Choroid plexus epithelial cell (primary cell): ENCODE measurements at regions not wholly inside any gene's neighbourhood (a gene's known extent, or its start where the extent isn't known, plus 50 kb on each side); places are given as distances from the start of the nearest gene placed in this dataset.

Experiments
- DNase-seq: peaks from one replicate; pipeline ENCODE4 v3.0.0-alpha.2; 2010; ENCODE audit warnings: low read depth
- H3K4me3 ChIP-seq: 2 replicates; pipeline ENCODE4 v1.5.1; 2011; ENCODE audit warnings: low read depth, mild to moderate bottlenecking, control low read depth, low read length, moderate library complexity
- TF ChIP-seq, protein P1 (sequence below): conservative IDR thresholded peaks from 2 replicates; pipeline ENCODE4 v1.5.1; 2011; ENCODE audit warnings: low read depth, mild to moderate bottlenecking, control low read depth, inconsistent platforms, low read length, moderate library complexity

- TF ChIP-seq, protein P1, sequence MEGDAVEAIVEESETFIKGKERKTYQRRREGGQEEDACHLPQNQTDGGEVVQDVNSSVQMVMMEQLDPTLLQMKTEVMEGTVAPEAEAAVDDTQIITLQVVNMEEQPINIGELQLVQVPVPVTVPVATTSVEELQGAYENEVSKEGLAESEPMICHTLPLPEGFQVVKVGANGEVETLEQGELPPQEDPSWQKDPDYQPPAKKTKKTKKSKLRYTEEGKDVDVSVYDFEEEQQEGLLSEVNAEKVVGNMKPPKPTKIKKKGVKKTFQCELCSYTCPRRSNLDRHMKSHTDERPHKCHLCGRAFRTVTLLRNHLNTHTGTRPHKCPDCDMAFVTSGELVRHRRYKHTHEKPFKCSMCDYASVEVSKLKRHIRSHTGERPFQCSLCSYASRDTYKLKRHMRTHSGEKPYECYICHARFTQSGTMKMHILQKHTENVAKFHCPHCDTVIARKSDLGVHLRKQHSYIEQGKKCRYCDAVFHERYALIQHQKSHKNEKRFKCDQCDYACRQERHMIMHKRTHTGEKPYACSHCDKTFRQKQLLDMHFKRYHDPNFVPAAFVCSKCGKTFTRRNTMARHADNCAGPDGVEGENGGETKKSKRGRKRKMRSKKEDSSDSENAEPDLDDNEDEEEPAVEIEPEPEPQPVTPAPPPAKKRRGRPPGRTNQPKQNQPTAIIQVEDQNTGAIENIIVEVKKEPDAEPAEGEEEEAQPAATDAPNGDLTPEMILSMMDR: no peak
- DNase-seq: no peak
- H3K4me3 ChIP-seq: no peak overlapping the region
These were observed 471.2 kb downstream of the GLRX3 start for GRCh38 chr10:130607366-130607765.

DNA sequence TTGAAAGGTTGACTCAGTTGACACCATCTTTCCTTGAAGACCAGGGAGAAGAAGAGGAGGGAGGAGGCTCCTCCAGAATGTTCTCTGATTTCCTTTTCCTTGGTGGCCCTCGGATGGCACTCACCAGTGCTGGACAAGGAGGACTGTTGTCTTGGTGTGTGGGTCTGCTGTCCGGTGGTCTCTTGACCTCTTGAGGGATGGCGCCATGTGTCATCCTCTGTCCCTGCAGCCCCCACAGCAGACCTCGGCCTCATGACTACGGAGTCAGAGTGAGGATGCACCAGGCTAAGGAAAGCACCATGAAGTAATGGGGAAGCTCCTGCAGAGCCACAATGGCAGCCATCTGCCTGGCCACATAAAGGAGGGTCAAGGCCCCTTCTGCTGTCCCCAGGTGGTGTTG, 475.0 kb downstream of the GLRX3 start:
- TF ChIP-seq, protein P1: no peak

GRCh38 chr10:130615457-130615856, 479.3 kb downstream of the GLRX3 start:
- TF ChIP-seq, protein P1: no peak
- no peak overlapping the region for H3K4me3 ChIP-seq
- DNase-seq: no peak

More for the DNA sequence above, 475.0 kb downstream of the GLRX3 start:
- DNase-seq: no peak
- no peak overlapping the region for H3K4me3 ChIP-seq

- no peak for DNase-seq
- TF ChIP-seq, protein P1: no peak
- no peak overlapping the region for H3K4me3 ChIP-seq
These were observed 481.8 kb downstream of the GLRX3 start for GRCh38 chr10:130617985-130618384.

DNA sequence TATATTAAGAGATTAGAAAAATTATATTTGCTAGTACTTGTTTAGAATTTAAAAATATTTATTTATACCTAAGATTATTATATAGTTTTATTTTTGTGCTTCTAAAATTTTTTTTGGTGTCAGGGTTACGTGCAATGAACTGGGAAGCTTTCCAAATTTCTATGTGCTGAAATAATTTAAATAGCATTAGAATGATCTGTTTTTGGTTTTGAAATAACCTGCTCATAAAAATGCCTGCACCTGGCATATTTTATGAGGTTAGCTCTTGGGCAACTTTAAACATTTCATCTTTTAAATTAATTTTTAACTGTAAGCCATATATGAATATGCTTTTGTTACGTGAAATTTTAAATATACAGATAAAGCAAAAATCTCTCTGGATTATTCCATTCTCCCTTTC, 482.5 kb downstream of the GLRX3 start:
- TF ChIP-seq, protein P1: no peak
- no peak overlapping the region for H3K4me3 ChIP-seq
- DNase-seq: peak; percentile 63

DNA sequence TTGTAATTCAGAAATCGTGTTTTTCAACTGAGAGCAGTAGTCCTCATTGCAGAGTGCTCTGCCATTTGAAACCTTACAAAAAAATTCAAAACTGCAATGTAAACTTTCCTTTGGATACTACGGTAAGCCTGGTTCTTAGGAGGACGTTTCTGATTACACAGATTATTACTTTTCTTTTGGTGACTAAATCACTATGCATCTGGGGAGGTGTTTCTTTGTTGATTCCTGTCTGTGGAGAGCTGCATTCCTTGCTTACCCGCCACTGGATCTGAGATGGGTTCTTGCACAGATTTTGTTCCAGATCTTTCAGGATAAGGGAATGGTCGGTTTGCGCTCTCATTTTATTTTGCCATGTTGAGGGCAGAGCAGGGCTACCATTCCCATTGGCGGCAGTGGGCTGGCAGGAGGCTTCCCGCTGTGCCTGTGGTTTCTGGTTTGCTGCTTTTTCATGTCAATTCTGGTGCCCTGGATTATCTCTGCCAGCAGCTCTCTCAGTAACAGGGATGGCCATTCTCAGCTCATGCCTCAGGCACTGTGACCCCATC, 485.1 kb downstream of the GLRX3 start:
- TF ChIP-seq, protein P1: no peak
- H3K4me3 ChIP-seq: no peak overlapping the region
- peak; percentile 19 for DNase-seq

- H3K4me3 ChIP-seq: no peak overlapping the region
- TF ChIP-seq, protein P1: no peak
- DNase-seq: no peak
These were observed 487.6 kb downstream of the GLRX3 start for GRCh38 chr10:130623680-130624267.
